B cell (primary cell): ENCODE measurements at regions not wholly inside any gene's neighbourhood (a gene's known extent, or its start where the extent isn't known, plus 50 kb on each side); places are given as distances from the start of the nearest gene placed in this dataset.

ENCODE experiments used
- ATAC-seq: fragments of 200-7000 bp; cut with Tn5 transposase; one replicate; pipeline ENCODE4 v1.10.0; 2021; ENCODE audit warnings: low read depth, mild to moderate bottlenecking, moderate number of reproducible peaks, moderate library complexity
- CTCF ChIA-PET: fragments of 350-600 bp; sonication (Branson Sonifier 250); formaldehyde crosslinking; loops from one replicate; lab custom pipeline; 2021; ENCODE audit warnings: antibody characterized with exemption, inconsistent platforms; lab: Charles Lee
- POLR2A ChIA-PET: fragments of 350-600 bp; sonication (Branson Sonifier 250); formaldehyde crosslinking; loops from one replicate; lab custom pipeline; 2021; ENCODE audit warnings: antibody characterized with exemption; lab: Charles Lee
- DNase-seq: peaks from one replicate; pipeline ENCODE4 v3.0.0; 2013
- H2AFZ ChIP-seq: 2 replicates; pipeline ENCODE4 v1.6.1; 2012; ENCODE audit warnings: mild to moderate bottlenecking, low read depth, low read length; ENCODE audit not compliant: insufficient read depth, poor library complexity, severe bottlenecking
- H3K27ac ChIP-seq, 2 donors: 1 replicate in 1 of 2; 2 replicates in 1 of 2; pipeline ENCODE4 v1.5.1; 2012 to 2013; ENCODE audit warnings: low read length in 2 of 2, mild to moderate bottlenecking in 2 of 2, moderate library complexity in 1 of 2
- H3K27me3 ChIP-seq, 4 experiments: fragments of 200-600 bp in 1 of 4; sonication (generic) in 1 of 4; replicated peaks in 1 of 4; 1 replicate in 2 of 4; 2 replicates in 2 of 4; pipeline versions ENCODE4 v1.6.1 to v1.7.0; 2013 to 2016; ENCODE audit warnings: low read length in 3 of 4, mild to moderate bottlenecking in 2 of 4, mixed read lengths in 1 of 4, moderate library complexity in 1 of 4; ENCODE audit not compliant: insufficient read depth in 4 of 4, control insufficient read depth in 3 of 4; ENCODE audit errors: control extremely low read depth in 1 of 4
- H3K36me3 ChIP-seq, 2 experiments: replicated peaks in 1 of 2; 1 replicate in 1 of 2; 2 replicates in 1 of 2; pipeline versions ENCODE4 v1.6.1 to v1.7.1; 2013; ENCODE audit warnings: low read length in 1 of 2; ENCODE audit not compliant: insufficient read depth in 2 of 2, control insufficient read depth in 1 of 2; ENCODE audit errors: control extremely low read depth in 1 of 2, extremely low read depth in 1 of 2
- H3K4me1 ChIP-seq, 2 donors: fragments of 200-600 bp in 1 of 2; sonication (generic) in 1 of 2; 1 replicate in 1 of 2; 2 replicates in 1 of 2; pipeline versions ENCODE4 v1.5.1 to v1.6.1; 2013 to 2017; ENCODE audit warnings: low read length in 2 of 2; ENCODE audit not compliant: control insufficient read depth in 2 of 2, insufficient read depth in 2 of 2
- H3K4me2 ChIP-seq: replicated peaks from 2 replicates; pipeline ENCODE3; 2012; ENCODE audit warnings: mild to moderate bottlenecking, low read depth, low read length; ENCODE audit not compliant: poor library complexity, severe bottlenecking
- H3K4me3 ChIP-seq, 5 experiments: fragments of 200-600 bp in 1 of 5; sonication (generic) in 1 of 5; 1 replicate in 3 of 5; 2 replicates in 2 of 5; pipeline versions ENCODE4 v1.5.1 to v1.7.0; 2011 to 2016; ENCODE audit warnings: low read length in 4 of 5, mild to moderate bottlenecking in 4 of 5, low read depth in 2 of 5, control low read depth in 1 of 5, moderate library complexity in 1 of 5; ENCODE audit not compliant: insufficient read depth in 1 of 5; ENCODE audit errors: control extremely low read depth in 1 of 5, extremely low read depth in 1 of 5
- H3K79me2 ChIP-seq: fragments of 200-600 bp; sonication (generic); one replicate; pipeline ENCODE4 v1.6.0; 2016; ENCODE audit warnings: low read length; ENCODE audit not compliant: control insufficient read depth, insufficient read depth
- H3K9ac ChIP-seq: fragments of 200-600 bp; sonication (generic); 2 replicates; pipeline ENCODE4 v1.6.1; 2017; ENCODE audit warnings: mild to moderate bottlenecking, low read length, moderate library complexity
- H3K9me3 ChIP-seq, 3 donors: one replicate each; pipeline versions ENCODE4 v1.6.1 to v1.7.1; 2013; ENCODE audit warnings: low read length in 2 of 3; ENCODE audit not compliant: control insufficient read depth in 2 of 3, insufficient read depth in 1 of 3; ENCODE audit errors: control extremely low read depth in 1 of 3
- H4K20me1 ChIP-seq: 2 replicates; pipeline ENCODE4 v1.6.0; 2012; ENCODE audit warnings: mild to moderate bottlenecking, low read length; ENCODE audit not compliant: insufficient read depth, control insufficient read depth, poor library complexity, severe bottlenecking
- H3K27ac Mint-ChIP-seq: one replicate; pipeline ENCODE4 v1.8.0; 2021; ENCODE audit warnings: mixed read lengths
- H3K27me3 Mint-ChIP-seq: one replicate; pipeline ENCODE4 v1.8.0; 2021; ENCODE audit warnings: mixed read lengths
- H3K4me1 Mint-ChIP-seq: one replicate; pipeline ENCODE4 v1.8.0; 2021; ENCODE audit warnings: mixed read lengths
- H3K4me3 Mint-ChIP-seq: one replicate; pipeline ENCODE4 v1.8.0; 2021; ENCODE audit warnings: mixed read lengths
- H3K9me3 Mint-ChIP-seq: one replicate; pipeline ENCODE4 v1.8.0; 2022; ENCODE audit warnings: mixed read lengths; ENCODE audit not compliant: insufficient read depth
- EZH2 ChIP-seq: IDR thresholded peaks from 2 replicates; pipeline ENCODE4 v1.6.1; 2012; ENCODE audit warnings: borderline replicate concordance, low read depth, mild to moderate bottlenecking, moderate library complexity, low read length; ENCODE audit not compliant: insufficient read depth, poor library complexity, severe bottlenecking
- WGBS: methylation state at CpG from one replicate; pipeline ENCODE4 v1.1.5; 2013; ENCODE audit warnings: missing lambda C conversion rate; ENCODE audit not compliant: insufficient coverage; 5-methylcytosine and 5-hydroxymethylcytosine counted together
- intact Hi-C: fragments of 100-400 bp; cut with micrococcal nuclease; formaldehyde crosslinking; loops from one replicate; pipeline ENCODE4 v1.10.0; 2022
- TF ChIP-seq, protein P1 (sequence below): fragments of 200-600 bp; IDR thresholded peaks from one replicate; pipeline ENCODE4 v1.8.0; 2022; ENCODE audit warnings: antibody characterized with exemption, mild to moderate bottlenecking

DNA sequence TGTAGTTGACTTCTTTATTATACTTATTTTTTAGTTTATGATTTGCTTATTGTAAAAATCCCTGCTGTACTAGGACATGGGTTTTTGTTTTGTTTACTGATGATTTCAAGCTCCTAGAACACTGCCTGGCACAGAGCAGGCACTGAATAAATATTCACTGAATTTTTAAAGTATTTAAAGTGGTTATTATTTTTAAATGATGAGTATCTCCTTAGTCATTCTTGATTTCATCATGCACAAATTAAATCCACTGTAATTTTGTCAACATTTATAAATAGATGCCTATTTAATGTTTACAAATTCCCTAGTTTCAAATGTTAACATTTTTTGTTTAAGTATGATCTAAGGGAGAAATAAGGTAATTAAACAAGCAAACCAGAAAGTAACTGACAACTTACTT is 367.9 kb upstream of the SLIT2 start:
- peaks cover 8% of the 10 kb centered on the region for H3K9me3 Mint-ChIP-seq
- H3K4me1 Mint-ChIP-seq: no peaks in the 10 kb centered on the region
- Histone ChIP-seq H2AFZ (no peak overlapping the region), H3K9ac (no peak overlapping the region), H3K36me3 (no peaks in the 10 kb centered on the region), H3K79me2 (no peaks in the 10 kb centered on the region), H3K9me3 (peaks cover 0 to 6% (median 0%) of the 10 kb centered on the region in 3 donors), H4K20me1 (no peaks in the 10 kb centered on the region), H3K4me2 (no peak overlapping the region), H3K4me1 (no peaks in the 10 kb centered on the region), H3K4me3 (no peak overlapping the region), H3K27ac (no peak overlapping the region), H3K27me3 (no peaks in the 10 kb centered on the region)
- H3K27ac Mint-ChIP-seq: no peak overlapping the region
- no peak for ATAC-seq
- TF ChIP-seq, protein P1, sequence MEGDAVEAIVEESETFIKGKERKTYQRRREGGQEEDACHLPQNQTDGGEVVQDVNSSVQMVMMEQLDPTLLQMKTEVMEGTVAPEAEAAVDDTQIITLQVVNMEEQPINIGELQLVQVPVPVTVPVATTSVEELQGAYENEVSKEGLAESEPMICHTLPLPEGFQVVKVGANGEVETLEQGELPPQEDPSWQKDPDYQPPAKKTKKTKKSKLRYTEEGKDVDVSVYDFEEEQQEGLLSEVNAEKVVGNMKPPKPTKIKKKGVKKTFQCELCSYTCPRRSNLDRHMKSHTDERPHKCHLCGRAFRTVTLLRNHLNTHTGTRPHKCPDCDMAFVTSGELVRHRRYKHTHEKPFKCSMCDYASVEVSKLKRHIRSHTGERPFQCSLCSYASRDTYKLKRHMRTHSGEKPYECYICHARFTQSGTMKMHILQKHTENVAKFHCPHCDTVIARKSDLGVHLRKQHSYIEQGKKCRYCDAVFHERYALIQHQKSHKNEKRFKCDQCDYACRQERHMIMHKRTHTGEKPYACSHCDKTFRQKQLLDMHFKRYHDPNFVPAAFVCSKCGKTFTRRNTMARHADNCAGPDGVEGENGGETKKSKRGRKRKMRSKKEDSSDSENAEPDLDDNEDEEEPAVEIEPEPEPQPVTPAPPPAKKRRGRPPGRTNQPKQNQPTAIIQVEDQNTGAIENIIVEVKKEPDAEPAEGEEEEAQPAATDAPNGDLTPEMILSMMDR: no peak
- TF ChIP-seq EZH2: no peak
- intact Hi-C loops: no loop called here
- H3K27me3 Mint-ChIP-seq: no peaks in the 10 kb centered on the region
- no peak for DNase-seq
- CTCF ChIA-PET: no interaction called here
- H3K4me3 Mint-ChIP-seq: no peak overlapping the region
- POLR2A ChIA-PET: no interaction called here

DNA sequence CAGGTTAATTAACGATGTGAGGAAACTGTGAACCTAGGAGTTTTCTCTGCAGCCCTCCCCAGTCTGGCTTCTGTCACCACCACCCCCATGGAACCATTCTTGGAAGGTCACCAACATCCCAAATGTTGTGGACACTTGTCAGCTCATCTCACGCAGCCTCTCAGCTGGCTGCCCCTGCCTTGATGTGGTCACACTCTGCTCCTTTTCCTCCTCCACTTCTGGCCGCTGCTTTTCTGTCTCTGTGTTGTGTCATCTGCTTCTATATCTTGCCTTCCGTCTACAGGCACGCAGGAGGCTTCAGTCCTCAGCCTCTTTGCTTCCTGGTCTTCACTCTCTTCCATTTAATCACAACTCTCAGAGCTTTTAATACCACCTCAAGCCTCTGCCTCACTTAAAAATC is 371.5 kb upstream of the SLIT2 start:
- TF ChIP-seq EZH2: no peak
- TF ChIP-seq, protein P1: no peak
- ATAC-seq: no peak
- no peak for DNase-seq
- no peaks in the 10 kb centered on the region for H3K27me3 Mint-ChIP-seq
- Histone ChIP-seq H2AFZ (no peak overlapping the region), H3K79me2 (no peaks in the 10 kb centered on the region), H3K9ac (no peak overlapping the region), H3K4me1 (no peaks in the 10 kb centered on the region), H3K4me3 (no peak overlapping the region), H3K9me3 (no peaks in the 10 kb centered on the region), H3K36me3 (no peaks in the 10 kb centered on the region), H4K20me1 (no peaks in the 10 kb centered on the region), H3K4me2 (no peak overlapping the region), H3K27me3 (no peaks in the 10 kb centered on the region), H3K27ac (no peak overlapping the region)
- POLR2A ChIA-PET: no interaction called here
- H3K4me3 Mint-ChIP-seq: no peak overlapping the region
- H3K4me1 Mint-ChIP-seq: no peaks in the 10 kb centered on the region
- H3K27ac Mint-ChIP-seq: no peak overlapping the region
- CTCF ChIA-PET: no interaction called here
- intact Hi-C loops: no loop called here
- WGBS: 53% methylated on average over 4 of the region's 5 CpGs
- peaks cover 5% of the 10 kb centered on the region for H3K9me3 Mint-ChIP-seq
